ES-I3 (cell line): ENCODE measurements at regions not wholly inside any gene's neighbourhood (a gene's known extent, or its start where the extent isn't known, plus 50 kb on each side); places are given as distances from the start of the nearest gene placed in this dataset.
"Not testable (repeated sequence)": the region's sequence is repeated elsewhere in the genome, so short reads cannot be mapped to it uniquely, and the experiment has no call there.

Experiments
- H3K36me3 ChIP-seq: 2 replicates; pipeline ENCODE4 v1.6.1; 2013; ENCODE audit warnings: mild to moderate bottlenecking, low read length, control low read depth, moderate library complexity; ENCODE audit not compliant: insufficient read depth
- H3K4me1 ChIP-seq: 2 replicates; pipeline ENCODE4 v1.6.1; 2013; ENCODE audit warnings: mild to moderate bottlenecking, control low read depth, low read length; ENCODE audit not compliant: insufficient read depth
- H3K9ac ChIP-seq: 2 replicates; pipeline ENCODE4 v1.6.1; 2013; ENCODE audit warnings: low read depth, mild to moderate bottlenecking, low read length, moderate library complexity
- H3K9me3 ChIP-seq: 2 replicates; pipeline ENCODE4 v1.6.1; 2013; ENCODE audit warnings: mild to moderate bottlenecking, low read length, moderate library complexity; ENCODE audit not compliant: control insufficient read depth, insufficient read depth

- not testable (repeated sequence) for H3K36me3 ChIP-seq, H3K9ac ChIP-seq, H3K9me3 ChIP-seq, H3K4me1 ChIP-seq
These were observed 52.9 kb upstream of the FAM241A start for GRCh38 chr4:112092330-112092729.

DNA sequence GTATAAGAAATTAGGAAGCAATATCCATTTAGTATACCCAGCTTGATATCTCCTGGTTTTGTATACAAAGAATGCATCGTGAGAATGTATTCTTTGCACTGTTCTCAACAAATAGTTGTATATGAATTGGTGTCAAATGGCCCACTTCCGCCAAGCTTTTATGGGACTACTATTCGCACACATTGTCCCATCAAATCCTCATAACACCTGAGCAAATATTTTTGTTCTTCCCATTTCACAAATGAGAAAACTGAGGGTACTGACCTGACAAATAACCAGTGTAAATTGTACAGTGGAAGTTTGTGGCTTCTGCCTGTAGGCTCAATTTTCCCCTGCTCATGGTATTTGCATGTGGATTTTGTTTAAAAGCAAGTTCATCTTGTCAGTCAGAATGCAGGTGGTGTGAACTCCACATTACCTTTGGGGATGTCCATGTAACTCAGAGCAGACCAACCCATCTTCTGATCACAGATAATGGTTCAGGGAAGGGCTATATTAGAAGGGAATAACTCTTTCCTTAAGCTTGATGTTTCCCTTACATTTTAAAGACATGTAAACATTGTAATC lies 51.5 kb upstream of the FAM241A start:
- Histone ChIP-seq H3K36me3 (no peaks in the 10 kb centered on the region), H3K9me3 (no peaks in the 10 kb centered on the region), H3K4me1 (no peaks in the 10 kb centered on the region), H3K9ac (no peak overlapping the region)

DNA sequence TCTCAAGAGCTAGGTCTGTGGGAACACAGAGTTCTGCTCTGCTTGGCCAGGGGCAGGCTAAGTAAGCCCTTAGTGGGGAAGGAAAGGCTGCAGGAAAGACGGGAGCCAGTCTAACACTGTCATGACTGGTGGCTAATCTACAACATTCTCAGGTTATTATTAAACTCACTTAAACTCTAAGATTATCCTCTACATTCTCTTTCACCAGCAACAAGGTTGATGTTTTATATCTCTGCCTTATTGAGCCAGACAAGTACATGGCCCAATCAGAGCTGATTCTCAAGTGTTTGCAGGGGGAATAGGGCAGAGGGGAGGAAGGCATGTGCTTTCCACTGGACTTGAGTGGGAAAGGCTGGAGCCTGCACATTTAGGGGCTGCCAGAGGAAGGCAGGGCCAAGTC lies 50.9 kb upstream of the FAM241A start:
- Histone ChIP-seq H3K9ac (no peak overlapping the region), H3K4me1 (no peaks in the 10 kb centered on the region), H3K9me3 (no peaks in the 10 kb centered on the region), H3K36me3 (no peaks in the 10 kb centered on the region)
